ENCODE measurements at regions not wholly inside any gene's neighbourhood (a gene's known extent, or its start where the extent isn't known, plus 50 kb on each side); places are given as distances from the start of the nearest gene placed in this dataset.

DNA sequence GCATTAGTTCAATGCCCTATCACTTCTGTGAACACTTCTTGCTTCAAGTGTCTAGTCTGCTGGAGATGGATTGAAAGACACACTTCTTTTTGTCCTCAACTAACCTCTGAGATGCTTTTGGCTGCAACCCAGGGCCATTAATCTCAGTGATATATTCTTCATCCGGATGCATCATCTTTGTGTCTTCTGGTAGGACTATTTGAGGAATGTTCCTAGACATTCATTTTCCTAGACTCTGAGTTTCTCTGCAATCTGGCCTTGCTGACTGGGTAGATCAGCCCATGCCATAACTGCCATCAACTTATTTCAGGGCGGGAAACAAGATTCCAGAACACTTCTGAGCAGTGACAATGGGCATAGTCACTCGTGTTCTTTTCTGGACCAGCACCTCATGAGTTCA is 329.4 kb downstream of the PDGFC start:
- H3K36me3 ChIP-seq: no peaks in the 10 kb centered on the region
- TF ChIP-seq, protein P1, sequence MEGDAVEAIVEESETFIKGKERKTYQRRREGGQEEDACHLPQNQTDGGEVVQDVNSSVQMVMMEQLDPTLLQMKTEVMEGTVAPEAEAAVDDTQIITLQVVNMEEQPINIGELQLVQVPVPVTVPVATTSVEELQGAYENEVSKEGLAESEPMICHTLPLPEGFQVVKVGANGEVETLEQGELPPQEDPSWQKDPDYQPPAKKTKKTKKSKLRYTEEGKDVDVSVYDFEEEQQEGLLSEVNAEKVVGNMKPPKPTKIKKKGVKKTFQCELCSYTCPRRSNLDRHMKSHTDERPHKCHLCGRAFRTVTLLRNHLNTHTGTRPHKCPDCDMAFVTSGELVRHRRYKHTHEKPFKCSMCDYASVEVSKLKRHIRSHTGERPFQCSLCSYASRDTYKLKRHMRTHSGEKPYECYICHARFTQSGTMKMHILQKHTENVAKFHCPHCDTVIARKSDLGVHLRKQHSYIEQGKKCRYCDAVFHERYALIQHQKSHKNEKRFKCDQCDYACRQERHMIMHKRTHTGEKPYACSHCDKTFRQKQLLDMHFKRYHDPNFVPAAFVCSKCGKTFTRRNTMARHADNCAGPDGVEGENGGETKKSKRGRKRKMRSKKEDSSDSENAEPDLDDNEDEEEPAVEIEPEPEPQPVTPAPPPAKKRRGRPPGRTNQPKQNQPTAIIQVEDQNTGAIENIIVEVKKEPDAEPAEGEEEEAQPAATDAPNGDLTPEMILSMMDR (IDR thresholded peaks at IDR 0.05): no peak
- DNase-seq: no peak
- FAIRE-seq: no peak
- no peak overlapping the region for H3K4me3 ChIP-seq
- no peak overlapping the region for H3K27ac ChIP-seq
- WGBS, 2 donors: 63 to 76% methylated on average over 3 of the region's 3 CpGs
- H3K4me1 ChIP-seq: no peaks in the 10 kb centered on the region
- no peaks in the 10 kb centered on the region for H3K9me3 ChIP-seq
- intact Hi-C loops (cut with DNase I): no loop called here
- no peak for ATAC-seq
- no peaks in the 10 kb centered on the region for H3K27me3 ChIP-seq

DNA sequence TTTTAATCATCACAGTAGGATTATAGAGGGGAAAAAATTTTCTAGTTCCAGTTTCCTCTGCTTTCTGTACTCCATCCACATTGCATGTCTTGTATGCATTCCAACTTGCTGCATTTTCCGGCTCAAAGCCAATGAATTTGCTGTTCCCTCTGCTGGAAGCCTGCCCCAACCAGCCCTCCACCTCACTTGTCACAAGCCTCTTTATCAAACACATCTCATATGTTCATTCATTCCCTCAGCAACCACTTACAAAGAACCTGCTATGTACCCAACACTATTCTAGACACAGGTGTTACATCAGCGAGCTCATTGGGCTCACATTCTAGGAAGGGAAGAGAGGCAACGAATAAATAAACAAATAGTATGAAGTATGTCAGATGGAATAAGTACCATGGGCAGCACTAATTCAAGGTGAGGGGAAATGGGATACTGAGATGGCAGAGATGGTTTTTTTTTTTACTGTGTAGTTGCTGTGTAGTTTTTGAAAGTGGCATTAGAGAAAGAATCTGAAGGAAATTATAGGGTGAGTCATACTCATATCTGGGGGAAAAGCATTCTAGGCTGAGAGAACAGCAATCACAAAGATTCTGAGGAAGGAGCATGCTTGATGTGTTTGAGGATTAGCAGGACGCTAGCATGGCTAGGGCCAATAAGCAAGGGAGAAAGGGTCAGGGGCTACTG is 332.5 kb downstream of the PDGFC start:
- intact Hi-C loops (cut with DNase I): no loop called here
- FAIRE-seq: no peak
- H3K4me1 ChIP-seq: no peaks in the 10 kb centered on the region
- DNase-seq: no peak
- no peaks in the 10 kb centered on the region for H3K27me3 ChIP-seq
- no peaks in the 10 kb centered on the region for H3K9me3 ChIP-seq
- H3K36me3 ChIP-seq: no peaks in the 10 kb centered on the region
- H3K4me3 ChIP-seq: no peak overlapping the region
- TF ChIP-seq, protein P1 (IDR thresholded peaks at IDR 0.05): no peak
- WGBS, 2 donors: 48 to 73% methylated on average over 4 of the region's 4 CpGs
- ATAC-seq: no peak
- H3K27ac ChIP-seq: no peak overlapping the region

DNA sequence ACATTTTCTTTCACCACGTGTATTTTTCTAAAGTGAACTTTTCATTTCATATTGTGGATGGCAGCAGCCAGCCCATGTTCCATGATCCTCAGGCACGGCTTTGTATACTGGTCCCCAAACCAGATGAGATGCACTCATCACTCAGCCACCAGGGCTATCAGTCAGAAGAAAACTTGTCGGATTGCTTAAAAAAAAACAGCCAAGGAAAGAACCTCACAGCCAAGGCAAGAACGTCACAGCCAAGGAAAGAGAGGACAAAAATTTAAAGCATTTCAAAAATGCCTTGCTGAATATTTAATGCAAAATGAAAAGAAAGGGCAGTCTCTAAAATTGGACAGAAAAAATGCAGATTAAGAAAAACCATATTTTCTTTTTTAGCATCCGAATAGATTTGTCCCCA is 333.3 kb downstream of the PDGFC start:
- FAIRE-seq (no peak), DNase-seq (no peak), ATAC-seq (no peak)
- no peak overlapping the region for H3K4me3 ChIP-seq
- TF ChIP-seq, protein P1 (IDR thresholded peaks at IDR 0.05): no peak
- H3K36me3 ChIP-seq: no peaks in the 10 kb centered on the region
- no peaks in the 10 kb centered on the region for H3K27me3 ChIP-seq
- H3K9me3 ChIP-seq: no peaks in the 10 kb centered on the region
- no peak overlapping the region for H3K27ac ChIP-seq
- no peaks in the 10 kb centered on the region for H3K4me1 ChIP-seq
- 48 to 58% methylated on average over 5 of the region's 5 CpGs for WGBS, 2 donors
- intact Hi-C loops (cut with DNase I): no loop called here

DNA sequence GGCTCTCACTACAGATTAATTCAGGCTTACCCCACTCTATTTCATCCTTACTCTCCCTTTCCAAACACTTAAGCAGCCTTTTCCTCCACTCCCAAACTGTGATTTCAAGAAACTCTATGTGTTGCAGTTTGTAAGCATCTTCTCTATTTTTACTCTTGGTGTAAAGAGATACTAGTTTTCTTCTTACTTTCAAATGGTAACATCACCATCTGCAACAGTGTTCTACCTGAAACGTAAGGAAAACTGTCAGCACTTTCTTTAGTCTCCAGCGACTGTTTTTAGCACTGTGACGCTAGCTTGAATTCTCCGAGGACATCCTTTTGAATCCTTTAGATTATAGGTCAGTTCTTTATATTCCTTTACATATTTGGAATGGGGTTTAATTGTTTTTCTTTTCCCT is 335.2 kb downstream of the PDGFC start:
- DNase-seq (no peak), FAIRE-seq (no peak), ATAC-seq (no peak)
- H3K36me3 ChIP-seq: no peaks in the 10 kb centered on the region
- H3K9me3 ChIP-seq: no peaks in the 10 kb centered on the region
- intact Hi-C loops (cut with DNase I): no loop called here
- TF ChIP-seq, protein P1 (IDR thresholded peaks at IDR 0.05): no peak
- H3K27me3 ChIP-seq: no peaks in the 10 kb centered on the region
- no peak overlapping the region for H3K4me3 ChIP-seq
- no peaks in the 10 kb centered on the region for H3K4me1 ChIP-seq
- no peak overlapping the region for H3K27ac ChIP-seq
- 81 to 92% methylated on average over 4 of the region's 4 CpGs for WGBS, 2 donors

DNA sequence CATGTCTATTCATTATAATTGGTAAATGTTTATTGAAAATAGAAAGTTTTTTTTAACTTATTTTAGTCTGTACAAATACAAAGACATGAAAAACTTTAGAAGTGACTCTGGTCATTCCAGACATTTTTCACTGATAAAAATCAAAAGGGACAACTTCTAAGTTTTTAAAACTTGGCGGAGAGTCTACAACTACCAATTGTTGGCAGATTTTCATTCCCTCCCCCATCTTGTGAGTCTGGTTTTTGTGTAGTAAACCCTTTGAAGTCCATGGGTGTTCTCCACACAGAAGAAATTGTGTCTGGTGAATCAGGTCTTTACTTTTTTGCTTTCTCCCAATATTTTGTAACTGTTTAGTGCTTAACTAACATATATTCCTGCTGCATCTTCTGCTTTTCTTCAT is 336.5 kb downstream of the PDGFC start:
- DNase-seq (no peak), ATAC-seq (no peak), FAIRE-seq (peak; percentile 41)
- Histone ChIP-seq H3K27me3 (no peaks in the 10 kb centered on the region), H3K4me1 (no peaks in the 10 kb centered on the region), H3K27ac (no peak overlapping the region), H3K9me3 (no peaks in the 10 kb centered on the region), H3K4me3 (no peak overlapping the region), H3K36me3 (no peaks in the 10 kb centered on the region)
- WGBS, 2 donors: 61 to 62% methylated on average over 1 of the region's 1 CpG
- TF ChIP-seq, protein P1 (IDR thresholded peaks at IDR 0.05): no peak
- intact Hi-C loops (cut with DNase I): no loop called here
